Adrenal gland (tissue), 5 donors: ENCODE measurements at regions not wholly inside any gene's neighbourhood (a gene's known extent, or its start where the extent isn't known, plus 50 kb on each side); places are given as distances from the start of the nearest gene placed in this dataset.

Experiments used
- CTCF ChIP-seq, 6 experiments: fragments of 450-650 bp in 4 of 6; fragments of 200-600 bp in 2 of 6; sonication (generic) in 1 of 6; IDR thresholded peaks; 1 replicate in 5 of 6; 2 replicates in 1 of 6; pipeline versions ENCODE4 v1.5.1 to v1.8.0; 2016 to 2021; ENCODE audit warnings: antibody characterized with exemption in 6 of 6, mild to moderate bottlenecking in 2 of 6, moderate library complexity in 1 of 6
- POLR2A ChIP-seq, 2 donors: fragments of 450-650 bp; IDR thresholded peaks; one replicate each; pipeline ENCODE4 v1.6.1; 2017; ENCODE audit warnings: antibody characterized with exemption in 2 of 2, mild to moderate bottlenecking in 2 of 2, moderate library complexity in 1 of 2
- donor health status: DM: no; HTN: no; CAD: no.

- TF ChIP-seq CTCF (IDR thresholded peaks at IDR 0.05) (no peak), POLR2A (IDR thresholded peaks at IDR 0.05) (no peak)
Measured at GRCh38 chr6:150766201-150766997, 99.1 kb upstream of the MTHFD1L start.
